ENCODE measurements at regions not wholly inside any gene's neighbourhood (a gene's known extent, or its start where the extent isn't known, plus 50 kb on each side); places are given as distances from the start of the nearest gene placed in this dataset.

DNA sequence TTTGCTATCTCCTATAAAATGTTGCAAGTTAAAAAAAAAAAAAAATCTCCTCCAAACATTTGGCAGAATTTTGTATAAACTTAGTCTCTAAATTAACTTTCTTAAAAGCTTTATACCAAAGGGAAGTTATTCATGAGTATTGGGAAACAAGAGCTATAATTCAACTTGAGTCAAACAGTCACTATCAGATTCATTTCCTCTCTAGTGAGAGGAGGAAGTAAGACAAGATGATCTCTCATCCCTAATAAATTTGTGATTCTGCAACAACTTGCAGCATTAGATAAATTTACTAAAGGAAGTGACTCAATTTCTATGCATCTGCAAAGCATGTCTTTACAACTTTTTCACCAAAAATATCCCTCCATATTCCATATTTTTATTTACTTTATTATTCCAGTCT is 135.4 kb upstream of the GNPDA2 start:
- TF ChIP-seq POLR2A (IDR thresholded peaks at IDR 0.05; ENCODE audit: low read length) = no peak
- TF ChIP-seq GATA1 (IDR thresholded peaks at IDR 0.05; ENCODE audit: low read depth, low read length) = no peak
